Coronary artery (tissue), 2 donors: ENCODE measurements at regions not wholly inside any gene's neighbourhood (a gene's known extent, or its start where the extent isn't known, plus 50 kb on each side); places are given as distances from the start of the nearest gene placed in this dataset.

Experiments used
- DNase-seq: peaks from one replicate; pipeline ENCODE4 v3.0.0-alpha.2; 2017; ENCODE audit warnings: low spot score
- H3K27ac ChIP-seq, 2 donors: fragments of 200-600 bp; sonication (generic); one replicate each; pipeline ENCODE4 v1.5.1; 2016 to 2019
- H3K4me3 ChIP-seq: fragments of 200-600 bp; sonication (generic); 2 replicates; pipeline ENCODE4 v1.5.1; 2016; ENCODE audit warnings: mild to moderate bottlenecking, moderate library complexity
- TF ChIP-seq, protein P1 (sequence below): fragments of 200-600 bp; sonication (generic); IDR thresholded peaks from one replicate; pipeline ENCODE4 v1.5.1; 2019; ENCODE audit warnings: antibody characterized with exemption

DNA sequence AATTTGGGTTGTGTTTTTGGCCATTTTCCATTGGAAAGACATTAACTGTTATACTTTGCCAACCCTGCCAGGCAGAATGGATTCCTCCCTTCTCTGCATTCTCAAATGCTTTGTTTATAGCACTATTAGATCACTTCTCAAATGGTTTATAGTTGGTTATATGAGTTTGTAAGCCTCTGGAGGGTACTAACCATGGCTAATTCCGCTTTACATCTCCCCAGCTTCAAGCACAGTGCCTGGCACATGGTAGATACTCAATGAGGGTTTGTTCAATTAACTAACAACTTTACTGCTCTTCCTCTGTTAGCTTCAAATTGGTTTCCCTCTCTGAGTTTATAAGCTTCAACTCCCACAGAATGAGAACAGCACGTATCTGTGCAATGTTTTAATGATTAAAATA, 213.5 kb downstream of the SOX11 start:
- TF ChIP-seq, protein P1, sequence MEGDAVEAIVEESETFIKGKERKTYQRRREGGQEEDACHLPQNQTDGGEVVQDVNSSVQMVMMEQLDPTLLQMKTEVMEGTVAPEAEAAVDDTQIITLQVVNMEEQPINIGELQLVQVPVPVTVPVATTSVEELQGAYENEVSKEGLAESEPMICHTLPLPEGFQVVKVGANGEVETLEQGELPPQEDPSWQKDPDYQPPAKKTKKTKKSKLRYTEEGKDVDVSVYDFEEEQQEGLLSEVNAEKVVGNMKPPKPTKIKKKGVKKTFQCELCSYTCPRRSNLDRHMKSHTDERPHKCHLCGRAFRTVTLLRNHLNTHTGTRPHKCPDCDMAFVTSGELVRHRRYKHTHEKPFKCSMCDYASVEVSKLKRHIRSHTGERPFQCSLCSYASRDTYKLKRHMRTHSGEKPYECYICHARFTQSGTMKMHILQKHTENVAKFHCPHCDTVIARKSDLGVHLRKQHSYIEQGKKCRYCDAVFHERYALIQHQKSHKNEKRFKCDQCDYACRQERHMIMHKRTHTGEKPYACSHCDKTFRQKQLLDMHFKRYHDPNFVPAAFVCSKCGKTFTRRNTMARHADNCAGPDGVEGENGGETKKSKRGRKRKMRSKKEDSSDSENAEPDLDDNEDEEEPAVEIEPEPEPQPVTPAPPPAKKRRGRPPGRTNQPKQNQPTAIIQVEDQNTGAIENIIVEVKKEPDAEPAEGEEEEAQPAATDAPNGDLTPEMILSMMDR = no peak
- no peak for DNase-seq
- Histone ChIP-seq H3K4me3 (no peak overlapping the region), H3K27ac (no peak overlapping the region)

DNA sequence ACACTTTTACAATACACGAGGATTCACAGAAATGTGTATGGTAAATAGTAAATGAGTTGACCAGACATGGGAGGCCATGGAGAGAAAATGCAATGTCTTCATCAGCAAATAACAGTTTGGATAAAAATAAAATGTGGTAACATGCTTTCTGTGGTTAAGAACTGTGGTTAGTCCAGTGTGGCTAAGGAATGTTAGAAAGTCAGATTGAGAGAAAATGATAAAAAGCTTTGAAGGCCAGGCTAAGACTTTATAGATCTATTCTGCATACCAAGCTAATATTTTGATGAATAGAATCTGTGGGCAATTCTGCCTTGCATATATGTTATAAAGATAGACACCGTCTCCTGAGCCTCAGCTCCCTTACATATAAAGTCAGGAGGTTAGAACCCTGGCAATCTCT, 215.9 kb downstream of the SOX11 start:
- no peak for DNase-seq
- TF ChIP-seq, protein P1 = no peak
- Histone ChIP-seq H3K27ac (no peak overlapping the region), H3K4me3 (no peak overlapping the region)

DNA sequence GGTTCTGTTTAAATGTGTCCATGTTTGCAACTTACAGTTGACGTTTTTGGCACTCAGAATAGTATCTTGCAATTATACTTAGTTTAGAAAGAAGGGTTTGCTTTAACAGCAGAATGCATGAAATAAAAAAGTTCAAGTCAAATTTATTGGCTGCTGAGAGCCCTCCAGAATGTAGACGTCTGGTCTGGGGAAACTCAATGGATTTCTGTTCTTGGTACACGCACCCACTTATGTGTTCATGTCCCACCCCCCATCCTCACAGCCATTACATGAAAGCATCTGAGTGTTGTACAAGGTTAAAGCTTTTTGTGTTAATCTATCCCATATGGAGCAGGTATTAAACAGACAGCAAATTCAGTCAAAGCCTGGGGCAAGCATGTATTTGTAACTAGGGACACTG, 219.5 kb downstream of the SOX11 start:
- no peak for DNase-seq
- H3K27ac ChIP-seq = no peak overlapping the region
- no peak overlapping the region for H3K4me3 ChIP-seq
- TF ChIP-seq, protein P1 = no peak

DNA sequence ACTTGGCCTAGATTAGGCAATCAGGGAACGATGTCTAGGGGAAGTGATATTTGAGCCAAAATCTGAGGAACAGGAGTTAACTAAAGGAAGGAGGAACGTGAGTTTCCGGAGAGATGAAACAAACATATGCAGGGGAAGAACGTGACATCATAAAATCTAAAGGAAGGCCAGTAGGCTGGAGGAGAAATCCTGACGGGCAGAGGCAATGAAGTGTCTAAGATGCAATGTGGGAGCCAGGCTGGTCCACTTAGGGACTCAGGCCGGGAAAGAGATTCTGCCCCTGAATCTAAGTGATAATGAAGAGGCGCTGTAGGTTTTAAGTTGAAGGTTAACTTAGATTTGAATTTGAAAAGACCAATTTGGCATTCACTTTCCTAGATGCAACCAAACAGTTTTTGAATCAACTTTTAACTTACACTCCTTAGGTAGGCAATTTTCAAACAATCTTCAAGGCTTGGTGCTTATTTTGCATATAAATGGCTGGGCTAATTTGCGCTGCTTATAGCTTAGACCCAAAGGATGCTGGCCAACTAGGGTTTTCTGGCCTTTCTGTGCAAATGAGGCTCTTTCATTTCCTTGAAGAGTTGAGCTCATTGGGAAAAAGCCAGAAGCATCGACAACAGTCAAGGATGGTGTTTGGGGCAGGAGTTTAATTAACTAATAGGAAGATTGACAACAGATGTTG, 221.7 kb downstream of the SOX11 start:
- Histone ChIP-seq H3K27ac (no peak overlapping the region), H3K4me3 (no peak overlapping the region)
- DNase-seq = no peak
- TF ChIP-seq, protein P1 = no peak

DNA sequence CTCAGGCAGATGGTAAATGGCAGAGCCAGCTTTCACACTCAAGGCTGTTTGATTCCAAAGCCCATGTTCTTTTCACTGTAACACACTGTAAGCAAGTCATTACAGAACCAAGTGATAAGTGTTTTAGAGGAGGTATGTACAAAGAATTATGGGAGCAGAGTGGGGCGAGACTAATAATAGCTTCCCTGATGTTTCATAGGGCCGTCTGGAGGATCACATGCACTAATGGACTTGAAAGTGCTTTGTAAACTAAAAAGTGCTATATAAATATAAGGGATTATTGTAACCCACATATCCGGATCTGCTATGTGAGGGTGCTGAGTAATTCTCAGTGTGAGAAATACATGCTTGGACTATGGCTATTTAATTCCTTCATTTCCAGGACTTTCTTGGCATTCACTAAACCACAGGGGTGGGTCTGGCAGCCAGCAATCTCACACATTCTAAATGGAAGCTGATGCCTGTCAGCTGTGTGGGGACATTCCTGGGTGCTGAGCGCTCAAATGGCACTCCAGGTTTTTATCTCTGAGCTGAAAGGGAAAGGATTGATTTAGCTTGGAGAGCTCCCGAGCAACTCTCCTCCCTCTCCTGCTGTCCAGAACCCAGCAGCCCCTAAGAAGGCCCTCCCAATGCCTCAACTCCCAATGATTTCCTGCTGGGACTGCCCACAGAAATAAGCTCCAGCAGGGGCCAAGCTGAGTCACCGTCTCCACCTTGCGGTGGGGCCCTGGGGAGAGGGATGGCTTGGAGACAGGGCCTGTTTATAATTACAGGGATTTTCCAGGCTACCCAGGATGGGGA, 222.8 kb downstream of the SOX11 start:
- DNase-seq = no peak
- H3K27ac ChIP-seq = no peak overlapping the region
- H3K4me3 ChIP-seq = no peak overlapping the region
- TF ChIP-seq, protein P1 = no peak

DNA sequence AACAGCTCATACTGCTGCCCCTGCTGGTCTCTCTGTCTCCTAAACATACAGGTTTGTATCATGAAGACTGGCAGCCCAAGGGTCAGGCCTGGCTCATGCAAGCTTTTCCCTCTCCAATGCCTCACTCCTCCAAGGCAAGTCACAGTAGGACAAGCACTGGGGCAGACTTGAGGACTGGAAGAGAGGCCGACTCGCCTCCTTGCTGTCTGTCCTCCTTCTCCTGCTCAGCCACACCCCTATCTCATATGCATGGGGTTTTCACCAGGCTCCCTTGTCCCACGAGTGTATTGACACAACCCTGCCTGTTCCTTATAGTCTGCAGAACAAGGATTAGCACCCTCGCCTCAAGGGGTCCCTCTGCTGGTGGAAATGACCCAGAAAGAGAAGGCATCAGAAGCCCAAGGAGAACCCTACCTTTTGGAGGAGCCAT, 223.7 kb downstream of the SOX11 start:
- no peak overlapping the region for H3K27ac ChIP-seq
- DNase-seq = no peak
- TF ChIP-seq, protein P1 = no peak
- no peak overlapping the region for H3K4me3 ChIP-seq
